Medulla oblongata (tissue), 1 donor: ENCODE measurements at regions not wholly inside any gene's neighbourhood (a gene's known extent, or its start where the extent isn't known, plus 50 kb on each side); places are given as distances from the start of the nearest gene placed in this dataset.

Experiments used
- DNase-seq: peaks from one replicate; pipeline ENCODE4 v3.0.0-alpha.2; 2015; ENCODE audit errors: extremely low spot score

- DNase-seq = no peak
Observed at GRCh38 chr1:69433073-69433472, 134.6 kb upstream of the LRRC7 start.

GRCh38 chr1:69436151-69436550 is 131.6 kb upstream of the LRRC7 start:
- no peak for DNase-seq

- DNase-seq = no peak
Observed at GRCh38 chr1:69438056-69438795, 129.5 kb upstream of the LRRC7 start.

GRCh38 chr1:69441496-69441895 is 126.2 kb upstream of the LRRC7 start:
- DNase-seq = no peak

GRCh38 chr1:69451196-69451595 is 116.5 kb upstream of the LRRC7 start:
- no peak for DNase-seq

- DNase-seq = no peak
Observed at GRCh38 chr1:69455718-69456117, 112.0 kb upstream of the LRRC7 start.

GRCh38 chr1:69459244-69459643 is 108.5 kb upstream of the LRRC7 start:
- DNase-seq = no peak

- no peak for DNase-seq
Observed at GRCh38 chr1:69475021-69475420, 92.7 kb upstream of the LRRC7 start.

GRCh38 chr1:69479734-69480133 is 88.0 kb upstream of the LRRC7 start:
- no peak for DNase-seq

- no peak for DNase-seq
Observed at GRCh38 chr1:69483246-69483645, 84.5 kb upstream of the LRRC7 start.

GRCh38 chr1:69485616-69486015 is 82.1 kb upstream of the LRRC7 start:
- DNase-seq = no peak

- DNase-seq = no peak
Observed at GRCh38 chr1:69491416-69491815, 76.3 kb upstream of the LRRC7 start.

- no peak for DNase-seq
Observed at GRCh38 chr1:69492286-69492685, 75.4 kb upstream of the LRRC7 start.

GRCh38 chr1:69494221-69494620 is 73.5 kb upstream of the LRRC7 start:
- no peak for DNase-seq

- no peak for DNase-seq
Observed at GRCh38 chr1:69497441-69498221, 70.1 kb upstream of the LRRC7 start.

- DNase-seq = no peak
Observed at GRCh38 chr1:69498711-69499110, 69.0 kb upstream of the LRRC7 start.

GRCh38 chr1:69499203-69499803 is 68.4 kb upstream of the LRRC7 start:
- no peak for DNase-seq

- DNase-seq = no peak
Observed at GRCh38 chr1:69502991-69503390, 64.7 kb upstream of the LRRC7 start.

GRCh38 chr1:69504730-69505252 is 62.9 kb upstream of the LRRC7 start:
- no peak for DNase-seq

- no peak for DNase-seq
Observed at GRCh38 chr1:69506311-69506710, 61.4 kb upstream of the LRRC7 start.

GRCh38 chr1:69506721-69507120 is 61.0 kb upstream of the LRRC7 start:
- DNase-seq = no peak

GRCh38 chr1:69510026-69510425 is 57.7 kb upstream of the LRRC7 start:
- no peak for DNase-seq
